HL-60 (cell line): ENCODE measurements at regions not wholly inside any gene's neighbourhood (a gene's known extent, or its start where the extent isn't known, plus 50 kb on each side); places are given as distances from the start of the nearest gene placed in this dataset.

ENCODE experiments used
- DNase-seq, 2 experiments: peaks; one replicate each; pipeline ENCODE4 v3.0.0-alpha.2; 2010 to 2020; ENCODE audit warnings: low read depth in 1 of 2, low spot score in 1 of 2
- H3K27ac ChIP-seq: fragments of 250-450 bp; sonication (Bioruptor Pico); replicated peaks from 2 replicates; pipeline ENCODE4 v1.5.1; 2020; ENCODE audit warnings: mild to moderate bottlenecking, moderate library complexity
- H3K27me3 ChIP-seq: fragments of 250-450 bp; sonication (Bioruptor Pico); 2 replicates; pipeline ENCODE4 v1.5.1; 2021; ENCODE audit warnings: mild to moderate bottlenecking, moderate library complexity; ENCODE audit not compliant: insufficient read depth, poor library complexity, severe bottlenecking
- H3K4me3 ChIP-seq: replicated peaks from 2 replicates; pipeline ENCODE4 v1.5.1; 2011; ENCODE audit warnings: mild to moderate bottlenecking, control low read depth, low read length; ENCODE audit not compliant: insufficient read depth
- CTCF ChIP-seq: IDR thresholded peaks from one replicate; pipeline ENCODE4 v1.5.1; 2011; ENCODE audit warnings: low read length, control low read depth, inconsistent platforms; ENCODE audit not compliant: insufficient read depth
- GABPA ChIP-seq: IDR thresholded peaks from 2 replicates; pipeline ENCODE4 v1.6.1; 2012; ENCODE audit warnings: low read depth
- POLR2AphosphoS5 ChIP-seq: IDR thresholded peaks from 2 replicates; pipeline ENCODE4 v1.6.1; 2012; ENCODE audit warnings: low read depth
- REST ChIP-seq: IDR thresholded peaks from 2 replicates; pipeline ENCODE4 v1.6.1; 2012; ENCODE audit warnings: low read depth; ENCODE audit not compliant: insufficient replicate concordance
- SPI1 ChIP-seq: IDR thresholded peaks from 2 replicates; pipeline ENCODE4 v1.6.1; 2012; ENCODE audit warnings: low read depth, mild to moderate bottlenecking, borderline replicate concordance

GRCh38 chr10:117748058-117748457, 205.5 kb downstream of the EMX2 start:
- no peak for DNase-seq
- TF ChIP-seq SPI1 (no peak), REST (no peak), POLR2AphosphoS5 (no peak), GABPA (no peak), CTCF (no peak)
- no peak overlapping the region for H3K27ac ChIP-seq
- H3K4me3 ChIP-seq = no peak overlapping the region
- H3K27me3 ChIP-seq = no peaks in the 10 kb centered on the region

- H3K27ac ChIP-seq = no peak overlapping the region
- no peak overlapping the region for H3K4me3 ChIP-seq
- DNase-seq = no peak
- no peak for TF ChIP-seq CTCF
- no peak for TF ChIP-seq REST
- TF ChIP-seq GABPA = no peak
- no peak for TF ChIP-seq POLR2AphosphoS5
- no peaks in the 10 kb centered on the region for H3K27me3 ChIP-seq
Observed at GRCh38 chr10:117750616-117751015, 208.1 kb downstream of the EMX2 start.

- no peaks in the 10 kb centered on the region for H3K27me3 ChIP-seq
- TF ChIP-seq REST = no peak
- TF ChIP-seq CTCF = no peak
- no peak for TF ChIP-seq POLR2AphosphoS5
- no peak for TF ChIP-seq GABPA
- no peak overlapping the region for H3K27ac ChIP-seq
- DNase-seq = no peak
- no peak overlapping the region for H3K4me3 ChIP-seq
Observed at GRCh38 chr10:117751259-117751658, 208.7 kb downstream of the EMX2 start.
